Keratinocyte (primary cell): ENCODE measurements at regions not wholly inside any gene's neighbourhood (a gene's known extent, or its start where the extent isn't known, plus 50 kb on each side); places are given as distances from the start of the nearest gene placed in this dataset.

Experiments
- DNase-seq: peaks from one replicate; pipeline ENCODE4 v3.0.0-alpha.2; 2011; ENCODE audit warnings: low read depth, missing footprints, low spot score
- FAIRE-seq: peaks from 2 replicates; lab custom pipeline; 2011; peaks lifted over from hg19 to GRCh38; lab: Jason Lieb, UNC
- H2AFZ ChIP-seq: 2 replicates; pipeline ENCODE4 v1.6.0; 2012; ENCODE audit warnings: low read length, control low read depth, inconsistent platforms; ENCODE audit not compliant: control insufficient read depth
- H3K27ac ChIP-seq: 2 replicates; pipeline ENCODE4 v1.5.1; 2011; ENCODE audit warnings: low read length; ENCODE audit not compliant: control insufficient read depth, insufficient read depth
- H3K27me3 ChIP-seq: 3 replicates; pipeline ENCODE4 v1.6.0; 2011; ENCODE audit warnings: low read length; ENCODE audit not compliant: control insufficient read depth, insufficient read depth; ENCODE audit errors: extremely low read depth
- H3K36me3 ChIP-seq, 2 experiments: 2 replicates in 1 of 2; 3 replicates in 1 of 2; pipeline ENCODE4 v1.5.1; 2011; ENCODE audit warnings: low read length in 2 of 2, mild to moderate bottlenecking in 1 of 2; ENCODE audit not compliant: control insufficient read depth in 2 of 2, insufficient read depth in 2 of 2; ENCODE audit errors: extremely low read depth in 1 of 2
- H3K4me1 ChIP-seq: 3 replicates; pipeline ENCODE4 v1.5.1; 2011; ENCODE audit warnings: low read length; ENCODE audit not compliant: control insufficient read depth, insufficient read depth; ENCODE audit errors: extremely low read depth
- H3K4me2 ChIP-seq: 3 replicates; pipeline ENCODE4 v1.6.0; 2011; ENCODE audit warnings: low read depth, low read length; ENCODE audit not compliant: control insufficient read depth, insufficient read depth; ENCODE audit errors: extremely low read depth
- H3K4me3 ChIP-seq, 3 experiments: fragments of 200-600 bp in 1 of 3; sonication (generic) in 1 of 3; 2 replicates in 2 of 3; 3 replicates in 1 of 3; pipeline ENCODE4 v1.5.1; 2011 to 2016; ENCODE audit warnings: low read length in 3 of 3, mild to moderate bottlenecking in 3 of 3, control low read depth in 2 of 3, inconsistent platforms in 1 of 3, low read depth in 1 of 3, mixed read lengths in 1 of 3, mixed run types in 1 of 3, moderate library complexity in 1 of 3; ENCODE audit not compliant: control insufficient read depth in 2 of 3, insufficient read depth in 2 of 3; ENCODE audit errors: extremely low read depth in 1 of 3
- H3K79me2 ChIP-seq: 2 replicates; pipeline ENCODE4 v1.6.0; 2012; ENCODE audit warnings: low read length; ENCODE audit not compliant: control insufficient read depth, insufficient read depth
- H3K9ac ChIP-seq: 3 replicates; pipeline ENCODE4 v1.6.0; 2011; ENCODE audit warnings: low read length; ENCODE audit not compliant: control insufficient read depth, insufficient read depth; ENCODE audit errors: extremely low read depth
- H3K9me1 ChIP-seq: 3 replicates; pipeline ENCODE4 v1.6.0; 2011; ENCODE audit warnings: low read length; ENCODE audit not compliant: control insufficient read depth, insufficient read depth; ENCODE audit errors: extremely low read depth
- H3K9me3 ChIP-seq: 2 replicates; pipeline ENCODE4 v1.5.1; 2012; ENCODE audit warnings: low read depth, low read length; ENCODE audit not compliant: control insufficient read depth
- H4K20me1 ChIP-seq: 3 replicates; pipeline ENCODE4 v1.6.0; 2011; ENCODE audit warnings: low read length; ENCODE audit not compliant: control insufficient read depth, insufficient read depth; ENCODE audit errors: extremely low read depth
- CTCF ChIP-seq, 3 experiments: IDR thresholded peaks in 1 of 3; conservative IDR thresholded peaks in 1 of 3; optimal IDR thresholded peaks in 1 of 3; 2 replicates in 2 of 3; 3 replicates in 1 of 3; pipeline versions ENCODE3 to v1.5.1; 2011; ENCODE audit warnings: low read length in 3 of 3, mild to moderate bottlenecking in 3 of 3, moderate library complexity in 2 of 3, control low read depth in 1 of 3, inconsistent platforms in 1 of 3; ENCODE audit not compliant: insufficient read depth in 2 of 3; ENCODE audit errors: extremely low read depth in 1 of 3
- EZH2 ChIP-seq: IDR thresholded peaks from one replicate; pipeline ENCODE4 v1.6.1; 2012; ENCODE audit warnings: inconsistent platforms, mild to moderate bottlenecking, low read length, moderate library complexity
- dilution Hi-C: fragments of 300-500 bp; cut with MboI; formaldehyde crosslinking; loops from one replicate; pipeline ENCODE4 v1.7.0; 2020; ENCODE audit warnings: low sequenced_read_pairs; ENCODE audit not compliant: extremely low pct_ligation_motif_present

DNA sequence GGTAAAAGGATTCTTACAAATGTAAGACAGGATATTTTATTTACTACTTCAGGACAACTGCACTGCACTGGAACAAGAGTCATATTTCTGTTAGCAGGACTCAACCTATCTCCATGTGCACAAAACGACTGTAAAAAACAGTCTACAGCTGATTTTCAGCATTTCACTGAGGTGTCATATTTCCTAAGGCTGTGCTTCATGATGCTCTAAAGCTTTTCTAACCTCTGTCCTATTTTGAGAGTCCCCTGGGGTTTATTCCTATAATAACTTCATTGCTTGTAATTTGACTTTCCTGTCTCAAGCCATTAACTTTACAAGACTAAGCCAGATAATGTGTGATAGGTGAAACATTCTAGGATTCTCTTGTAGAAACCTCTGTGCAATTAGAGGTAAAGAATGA, 472.3 kb downstream of the HINT1 start:
- Histone ChIP-seq H3K9ac (no peak overlapping the region), H3K27me3 (no peaks in the 10 kb centered on the region), H3K4me2 (no peak overlapping the region), H3K27ac (no peak overlapping the region), H3K9me3 (no peaks in the 10 kb centered on the region), H3K9me1 (no peaks in the 10 kb centered on the region), H3K4me3 (no peak overlapping the region), H3K79me2 (no peaks in the 10 kb centered on the region), H4K20me1 (no peaks in the 10 kb centered on the region), H3K36me3 (no peaks in the 10 kb centered on the region), H2AFZ (peak overlapping the region; percentile 12), H3K4me1 (no peaks in the 10 kb centered on the region)
- dilution Hi-C loops = no loop called here
- DNase-seq (no peak), FAIRE-seq (no peak)
- TF ChIP-seq CTCF (optimal IDR thresholded peaks at IDR 0.05 in 1 of 3, IDR thresholded peaks at IDR 0.05 in 1 of 3, conservative IDR thresholded peaks at IDR 0.05 in 1 of 3; ENCODE audit: extremely low read depth in 1 of 3, insufficient read depth in 2 of 3, low read length in 3 of 3) (no peak), EZH2 (no peak)

DNA sequence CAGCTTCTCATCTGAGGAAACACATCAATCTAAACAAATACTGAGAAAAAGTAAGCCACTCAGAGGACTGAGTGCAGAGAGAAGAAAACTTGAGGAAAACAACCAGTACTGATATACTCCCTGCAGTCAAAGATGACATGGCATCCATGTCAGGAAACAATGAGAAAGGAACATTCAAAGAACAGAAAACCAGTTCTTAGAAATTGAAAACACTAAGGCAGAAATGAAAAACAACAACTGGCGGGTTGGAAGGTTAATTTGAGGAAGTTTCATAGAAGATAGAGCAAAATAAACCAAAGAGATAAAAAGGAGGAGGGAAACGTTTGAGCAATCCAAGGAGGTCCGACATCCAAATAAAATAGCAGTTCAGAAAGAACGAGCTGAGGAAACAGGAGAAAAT, 475.2 kb downstream of the HINT1 start:
- Histone ChIP-seq H3K36me3 (no peaks in the 10 kb centered on the region), H3K9ac (no peak overlapping the region), H3K9me1 (no peaks in the 10 kb centered on the region), H3K27me3 (no peaks in the 10 kb centered on the region), H3K9me3 (no peaks in the 10 kb centered on the region), H3K79me2 (no peaks in the 10 kb centered on the region), H3K4me2 (no peak overlapping the region), H3K27ac (no peak overlapping the region), H3K4me3 (no peak overlapping the region), H3K4me1 (no peaks in the 10 kb centered on the region), H2AFZ (no peak overlapping the region), H4K20me1 (no peaks in the 10 kb centered on the region)
- dilution Hi-C loops = no loop called here
- FAIRE-seq = no peak
- no peak for DNase-seq
- no peak for TF ChIP-seq CTCF (optimal IDR thresholded peaks at IDR 0.05 in 1 of 3, IDR thresholded peaks at IDR 0.05 in 1 of 3, conservative IDR thresholded peaks at IDR 0.05 in 1 of 3; ENCODE audit: extremely low read depth in 1 of 3, insufficient read depth in 2 of 3, low read length in 3 of 3)
- no peak for TF ChIP-seq EZH2
